Spleen (tissue), 7 donors: ENCODE measurements at regions not wholly inside any gene's neighbourhood (a gene's known extent, or its start where the extent isn't known, plus 50 kb on each side); places are given as distances from the start of the nearest gene placed in this dataset.

Source experiments
- CTCF ChIP-seq, 11 experiments: fragments of 200-600 bp in 7 of 11; fragments of 450-650 bp in 4 of 11; sonication (generic) in 4 of 11; IDR thresholded peaks in 8 of 11; conservative IDR thresholded peaks in 3 of 11; 1 replicate in 7 of 11; 2 replicates in 4 of 11; pipeline versions ENCODE4 v1.4.0 to v1.8.0; 2016 to 2021; ENCODE audit warnings: antibody characterized with exemption in 11 of 11, inconsistent platforms in 4 of 11, mild to moderate bottlenecking in 1 of 11
- POLR2A ChIP-seq, 3 donors: fragments of 450-650 bp; IDR thresholded peaks; one replicate each; pipeline ENCODE4 v1.5.1; 2017; ENCODE audit warnings: antibody characterized with exemption in 3 of 3, mild to moderate bottlenecking in 1 of 3
- donor health status: DM: no; HTN: no; CAD: no; lungs with moderate emphysema.
- donor health status: DM: no; HTN: no; CAD: no.
- donor health status: DM: no; HTN: no; CAD: no.

- no peak for TF ChIP-seq CTCF (IDR thresholded peaks at IDR 0.05 in 8 of 11, conservative IDR thresholded peaks at IDR 0.05 in 3 of 11)
- no peak for TF ChIP-seq POLR2A (IDR thresholded peaks at IDR 0.05)
Measured at GRCh38 chr3:72067721-72068120, 282.8 kb upstream of the PROK2 start.
